Activated naive CD8-positive, alpha-beta T cell treated with anti-CD3 and anti-CD28 coated beads for 36 hours (primary cell): ENCODE measurements at regions not wholly inside any gene's neighbourhood (a gene's known extent, or its start where the extent isn't known, plus 50 kb on each side); places are given as distances from the start of the nearest gene placed in this dataset.

Source experiments
- DNase-seq: peaks from one replicate; pipeline ENCODE4 v3.0.0; 2021
- H3K27ac Mint-ChIP-seq: one replicate; pipeline ENCODE4 v1.8.0; 2022; ENCODE audit warnings: mild to moderate bottlenecking, moderate library complexity, mixed read lengths
- H3K27me3 Mint-ChIP-seq: one replicate; pipeline ENCODE4 v1.8.0; 2022; ENCODE audit warnings: mild to moderate bottlenecking, mixed read lengths
- H3K36me3 Mint-ChIP-seq: one replicate; pipeline ENCODE4 v1.8.0; 2021; ENCODE audit warnings: mild to moderate bottlenecking, mixed read lengths
- H3K4me1 Mint-ChIP-seq: one replicate; pipeline ENCODE4 v1.8.0; 2021; ENCODE audit warnings: mixed read lengths
- H3K4me3 Mint-ChIP-seq: one replicate; pipeline ENCODE4 v1.8.0; 2022; ENCODE audit warnings: mild to moderate bottlenecking, moderate library complexity, mixed read lengths
- H3K9me3 Mint-ChIP-seq: one replicate; pipeline ENCODE4 v1.8.0; 2022; ENCODE audit warnings: mixed read lengths

GRCh38 chr22:44594951-44595350 lies 96.9 kb upstream of the RTL6 start:
- Mint-ChIP-seq H3K9me3 (no peaks in the 10 kb centered on the region), H3K4me1 (peaks cover 8% of the 10 kb centered on the region), H3K4me3 (no peak overlapping the region), H3K27me3 (peaks cover 22% of the 10 kb centered on the region), H3K36me3 (no peaks in the 10 kb centered on the region), H3K27ac (no peak overlapping the region)
- DNase-seq = no peak

DNA sequence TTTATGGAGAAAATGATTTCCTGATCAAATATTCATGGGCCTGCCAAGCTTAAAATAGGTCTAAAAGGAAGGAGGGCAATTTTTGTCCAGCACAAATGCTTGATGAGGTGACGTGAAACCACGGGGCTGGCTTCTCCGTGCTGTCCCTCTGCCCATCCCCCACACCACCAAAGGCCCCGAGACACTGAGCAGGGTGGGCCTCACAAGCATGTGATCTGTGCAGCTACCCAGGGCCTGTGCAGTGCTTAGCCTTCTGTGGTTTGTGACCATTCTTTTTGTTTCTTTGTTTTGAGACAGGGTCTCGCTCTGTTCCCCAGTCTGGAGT lies 94.8 kb upstream of the RTL6 start:
- Mint-ChIP-seq H3K9me3 (no peaks in the 10 kb centered on the region), H3K36me3 (no peaks in the 10 kb centered on the region), H3K4me1 (peaks cover 8% of the 10 kb centered on the region), H3K27ac (no peak overlapping the region), H3K4me3 (no peak overlapping the region), H3K27me3 (peaks cover 22% of the 10 kb centered on the region)
- DNase-seq = no peak

- Mint-ChIP-seq H3K4me1 (peaks cover 8% of the 10 kb centered on the region), H3K4me3 (no peak overlapping the region), H3K27me3 (peaks cover 22% of the 10 kb centered on the region), H3K36me3 (no peaks in the 10 kb centered on the region), H3K9me3 (no peaks in the 10 kb centered on the region), H3K27ac (no peak overlapping the region)
- DNase-seq = no peak
These were observed 94.2 kb upstream of the RTL6 start for GRCh38 chr22:44592126-44592823.

DNA sequence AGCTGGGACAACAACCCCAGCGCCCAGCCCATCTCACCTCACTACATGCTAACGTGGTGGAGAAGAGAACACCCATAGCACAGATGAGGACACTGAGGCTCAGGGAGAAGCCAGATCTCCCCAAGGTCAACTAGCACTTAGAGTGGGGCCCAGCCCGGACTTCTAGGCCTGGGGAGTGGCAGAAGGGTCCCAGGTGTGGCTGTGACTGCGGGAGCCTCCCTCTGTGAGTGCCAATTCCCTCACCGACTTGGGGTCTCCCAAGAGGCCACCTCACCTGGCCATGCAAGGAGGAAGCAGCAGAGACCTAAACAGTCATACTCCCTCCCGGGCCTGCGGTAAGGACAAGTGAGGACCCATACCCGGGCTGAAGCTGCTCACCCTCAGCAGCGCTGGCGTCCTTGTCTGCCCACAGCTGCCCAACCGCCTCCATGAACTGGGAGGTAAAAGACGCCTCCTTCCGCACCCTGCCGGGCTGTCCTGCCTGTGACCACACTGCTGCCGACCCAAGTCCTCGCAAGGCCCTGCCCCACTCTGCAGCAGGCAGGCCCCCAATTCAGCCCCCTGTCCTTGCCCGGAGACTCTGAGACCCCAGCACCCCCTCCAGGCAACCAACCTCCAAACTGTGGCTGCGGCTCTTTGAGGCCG lies 93.2 kb upstream of the RTL6 start:
- Mint-ChIP-seq H3K4me3 (no peak overlapping the region), H3K27me3 (peaks cover 28% of the 10 kb centered on the region), H3K4me1 (peaks cover 8% of the 10 kb centered on the region), H3K36me3 (no peaks in the 10 kb centered on the region), H3K9me3 (no peaks in the 10 kb centered on the region), H3K27ac (no peak overlapping the region)
- no peak for DNase-seq

DNA sequence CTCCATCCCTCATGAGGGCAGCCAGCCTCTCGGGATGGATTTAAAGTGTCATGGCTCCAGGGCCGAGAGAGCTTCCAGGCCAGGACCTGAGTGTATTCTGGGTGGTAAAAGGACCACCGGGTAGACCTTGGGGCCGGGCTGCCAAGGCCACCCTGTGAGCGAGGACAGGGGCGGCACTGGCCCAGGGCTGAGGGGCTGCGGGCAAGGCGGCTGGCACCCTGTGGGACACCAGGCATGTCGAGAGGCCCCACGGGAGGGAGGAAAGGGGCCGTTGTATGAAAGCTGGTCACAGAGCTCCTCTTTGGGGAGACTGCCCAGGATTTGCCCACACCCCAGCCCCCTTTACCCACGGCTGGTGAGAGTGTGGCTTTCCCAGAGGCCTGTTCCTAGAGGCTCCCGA lies 92.3 kb upstream of the RTL6 start:
- Mint-ChIP-seq H3K36me3 (no peaks in the 10 kb centered on the region), H3K27ac (no peak overlapping the region), H3K9me3 (no peaks in the 10 kb centered on the region), H3K27me3 (peaks cover 28% of the 10 kb centered on the region), H3K4me1 (no peaks in the 10 kb centered on the region), H3K4me3 (no peak overlapping the region)
- no peak for DNase-seq

DNA sequence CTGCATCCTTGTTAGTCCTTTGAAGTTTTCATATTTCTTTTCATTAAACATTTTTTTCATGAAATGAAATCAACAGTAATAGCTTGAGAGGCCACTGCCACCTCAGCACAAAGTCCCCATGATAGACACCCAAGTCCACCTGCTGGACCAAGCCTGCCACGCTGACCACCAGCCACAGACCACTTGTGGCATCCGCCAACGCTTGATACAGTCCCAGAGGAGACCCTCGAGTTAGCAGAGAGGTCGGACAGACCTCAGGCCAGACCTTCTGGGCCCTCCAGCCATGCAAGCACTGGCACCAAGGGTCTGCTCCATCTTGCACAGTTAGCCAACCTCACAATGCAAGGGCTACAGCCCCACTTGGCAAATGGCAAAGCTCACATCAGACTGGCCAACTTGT lies 91.8 kb upstream of the RTL6 start:
- DNase-seq = no peak
- H3K27me3 Mint-ChIP-seq = peaks cover 24% of the 10 kb centered on the region
- no peaks in the 10 kb centered on the region for H3K36me3 Mint-ChIP-seq
- no peak overlapping the region for H3K27ac Mint-ChIP-seq
- H3K9me3 Mint-ChIP-seq = no peaks in the 10 kb centered on the region
- H3K4me3 Mint-ChIP-seq = no peak overlapping the region
- H3K4me1 Mint-ChIP-seq = no peaks in the 10 kb centered on the region

DNA sequence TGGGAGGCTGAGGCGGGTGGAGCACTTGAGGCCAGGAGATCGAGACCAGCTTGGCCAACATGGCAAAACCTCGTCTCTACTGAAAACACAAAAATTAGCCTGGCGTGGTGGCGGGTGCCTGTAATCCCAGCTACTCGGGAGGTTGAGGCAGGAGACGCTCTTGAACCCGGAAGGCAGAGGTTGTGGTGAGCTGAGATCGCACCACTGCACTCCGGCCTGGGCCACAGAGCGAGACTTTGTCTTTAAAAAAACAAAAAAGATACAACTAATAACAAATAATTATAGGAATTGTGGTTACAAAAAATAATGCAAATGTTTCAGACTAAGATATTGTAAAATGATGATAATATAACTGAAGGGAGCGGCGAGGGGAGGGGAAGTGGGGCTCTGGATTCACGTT lies 90.3 kb upstream of the RTL6 start:
- Mint-ChIP-seq H3K4me1 (no peaks in the 10 kb centered on the region), H3K27ac (no peak overlapping the region), H3K4me3 (no peak overlapping the region), H3K27me3 (peaks cover 16% of the 10 kb centered on the region), H3K9me3 (no peaks in the 10 kb centered on the region), H3K36me3 (no peaks in the 10 kb centered on the region)
- DNase-seq = no peak

DNA sequence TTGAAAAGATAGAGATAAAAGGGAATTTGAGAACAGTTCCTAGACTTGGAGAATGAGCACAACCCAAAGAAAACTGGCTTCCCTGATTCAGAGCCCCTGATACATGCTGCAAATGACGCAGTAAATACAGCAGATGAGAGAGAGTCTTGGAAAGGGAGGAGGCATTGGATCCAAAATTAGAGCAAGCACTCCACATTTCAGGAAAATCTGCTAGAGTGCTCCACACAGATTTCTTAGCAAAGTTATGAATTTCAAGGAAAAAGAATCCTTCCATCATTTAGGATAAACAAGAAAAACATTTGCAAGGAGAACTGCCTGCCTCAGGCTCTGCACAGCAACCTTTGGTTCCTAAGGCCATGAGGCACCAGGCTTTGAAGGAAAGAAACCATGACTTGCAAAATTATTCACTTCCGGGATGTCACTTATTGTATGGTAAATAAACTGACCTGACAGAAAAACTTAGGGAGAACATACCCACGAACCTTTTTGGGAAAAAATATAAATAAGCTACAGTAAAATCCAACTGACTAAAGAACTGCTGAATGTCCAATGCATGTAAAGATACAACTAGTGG lies 89.8 kb upstream of the RTL6 start:
- no peak overlapping the region for H3K27ac Mint-ChIP-seq

DNA sequence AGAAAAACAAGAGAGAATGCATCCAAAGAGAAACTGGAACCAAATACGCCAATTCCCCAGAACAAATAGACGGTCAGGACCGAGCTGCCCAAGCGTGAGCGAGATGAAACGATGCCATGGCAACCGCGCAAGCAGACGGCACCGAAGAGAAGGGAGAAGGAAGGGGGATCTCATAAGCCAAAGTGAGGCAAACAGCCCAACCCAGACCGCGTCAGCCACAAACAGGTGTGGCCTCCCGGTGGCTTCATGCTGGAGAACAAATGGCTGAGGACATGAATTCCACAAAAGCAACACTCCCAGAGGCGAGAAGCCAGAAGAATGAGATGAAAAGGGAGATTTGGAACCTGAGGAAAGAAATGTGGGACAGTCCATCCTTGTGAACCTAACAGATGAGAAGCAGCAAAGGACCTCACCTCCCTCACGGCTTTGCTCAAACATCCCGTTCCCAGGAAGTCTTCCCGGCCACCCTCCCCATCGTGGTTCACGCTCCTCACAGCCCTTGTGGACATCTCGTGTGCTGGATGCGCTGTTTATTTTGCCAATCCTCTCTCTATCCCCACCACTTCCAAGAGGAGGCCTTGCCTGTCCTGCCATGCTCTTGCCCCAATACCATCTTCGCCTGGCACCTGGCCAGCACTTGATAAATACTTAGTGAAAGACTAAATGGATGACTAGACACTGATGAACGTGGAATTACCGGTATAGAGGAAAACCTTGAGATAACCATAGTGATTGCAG lies 89.1 kb upstream of the RTL6 start:
- Mint-ChIP-seq H3K4me3 (no peak overlapping the region), H3K36me3 (no peaks in the 10 kb centered on the region), H3K9me3 (no peaks in the 10 kb centered on the region), H3K27me3 (peaks cover 16% of the 10 kb centered on the region), H3K4me1 (no peaks in the 10 kb centered on the region), H3K27ac (no peak overlapping the region)
- peak; percentile 16 for DNase-seq

More for the DNA sequence above, 89.8 kb upstream of the RTL6 start:
- Mint-ChIP-seq H3K4me3 (no peak overlapping the region), H3K9me3 (no peaks in the 10 kb centered on the region), H3K36me3 (no peaks in the 10 kb centered on the region), H3K27me3 (peaks cover 16% of the 10 kb centered on the region), H3K4me1 (no peaks in the 10 kb centered on the region)
- DNase-seq = no peak

DNA sequence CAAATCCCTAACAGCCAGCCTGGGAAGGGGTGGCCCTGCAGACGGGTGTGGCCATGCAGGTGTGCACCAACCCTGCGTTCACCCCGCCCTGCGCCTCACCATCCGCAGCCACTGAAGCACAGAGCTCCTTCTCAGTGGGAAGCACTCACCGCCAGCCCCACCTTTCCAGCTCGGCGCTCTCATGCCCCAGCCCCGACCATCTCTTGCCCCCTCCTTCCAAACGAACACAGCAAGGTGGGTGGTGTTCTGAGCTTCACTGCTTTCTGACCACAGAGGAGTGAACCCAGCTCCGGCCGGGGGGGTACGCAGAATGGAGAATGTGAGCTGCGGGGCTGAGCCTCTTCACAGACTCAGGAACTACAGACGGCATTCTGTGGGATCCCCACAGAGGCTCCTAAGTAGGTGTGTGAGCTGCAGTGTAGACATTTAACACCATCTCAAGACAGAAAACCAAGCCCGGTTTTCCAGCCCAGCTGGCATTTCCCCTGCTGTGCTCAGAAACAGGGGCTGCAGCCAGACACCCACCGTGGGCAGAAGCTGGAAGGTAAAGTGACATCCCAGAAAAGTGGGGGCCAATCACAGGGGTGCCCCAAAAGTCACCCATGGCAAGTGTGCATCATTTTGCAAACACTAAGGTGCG lies 88.4 kb upstream of the RTL6 start:
- no peaks in the 10 kb centered on the region for H3K36me3 Mint-ChIP-seq
- peaks cover 16% of the 10 kb centered on the region for H3K27me3 Mint-ChIP-seq
- no peak overlapping the region for H3K4me3 Mint-ChIP-seq
- no peaks in the 10 kb centered on the region for H3K9me3 Mint-ChIP-seq
- H3K4me1 Mint-ChIP-seq = no peaks in the 10 kb centered on the region
- DNase-seq = no peak
- no peak overlapping the region for H3K27ac Mint-ChIP-seq

DNA sequence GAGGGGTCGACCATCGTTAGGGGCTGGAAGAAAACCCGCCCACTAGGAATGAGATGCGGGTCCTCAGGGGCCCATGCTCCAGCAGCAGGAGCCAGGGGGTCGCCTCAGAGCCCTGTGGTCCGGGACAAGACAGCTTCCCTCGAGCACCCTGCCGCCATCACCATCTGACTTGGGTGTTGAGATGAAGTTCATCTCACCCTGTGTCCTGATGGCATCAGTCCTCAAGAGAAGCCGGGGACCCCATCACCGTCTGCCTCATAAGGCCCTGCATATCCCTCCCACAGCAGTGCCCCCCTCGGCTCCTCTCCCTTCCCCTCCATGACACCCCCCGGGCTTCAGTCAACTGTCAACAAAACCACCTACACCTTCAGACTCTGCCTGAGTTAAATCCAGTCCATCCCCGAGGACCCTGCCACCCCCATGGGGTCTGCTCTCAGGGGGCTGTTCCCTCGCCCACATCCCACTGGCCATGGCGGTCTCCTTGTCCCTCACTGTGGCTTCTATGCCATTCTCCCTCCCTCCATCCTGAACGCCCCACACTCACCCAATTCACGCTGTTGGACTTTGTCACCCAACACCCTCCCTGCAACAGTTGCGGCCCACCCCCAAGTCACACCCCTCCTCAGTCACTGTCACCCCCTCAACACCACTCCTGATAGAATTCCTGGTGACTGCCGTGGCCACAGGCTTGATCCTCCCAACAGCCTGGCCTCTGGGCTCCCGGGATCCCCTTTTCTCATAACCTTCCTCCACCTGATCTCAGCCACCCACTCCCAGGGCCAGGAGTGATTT lies 87.7 kb upstream of the RTL6 start:
- H3K27ac Mint-ChIP-seq = no peak overlapping the region

GRCh38 chr22:44584256-44584902 lies 86.3 kb upstream of the RTL6 start:
- H3K36me3 Mint-ChIP-seq = no peaks in the 10 kb centered on the region
- H3K27ac Mint-ChIP-seq = no peak overlapping the region
- no peak for DNase-seq
- peaks cover 16% of the 10 kb centered on the region for H3K27me3 Mint-ChIP-seq
- no peaks in the 10 kb centered on the region for H3K4me1 Mint-ChIP-seq
- no peaks in the 10 kb centered on the region for H3K9me3 Mint-ChIP-seq
- no peak overlapping the region for H3K4me3 Mint-ChIP-seq

More for the DNA sequence above, 87.7 kb upstream of the RTL6 start:
- H3K27me3 Mint-ChIP-seq = peaks cover 16% of the 10 kb centered on the region
- H3K36me3 Mint-ChIP-seq = no peaks in the 10 kb centered on the region
- DNase-seq = no peak
- no peaks in the 10 kb centered on the region for H3K4me1 Mint-ChIP-seq
- no peak overlapping the region for H3K4me3 Mint-ChIP-seq
- H3K9me3 Mint-ChIP-seq = no peaks in the 10 kb centered on the region

DNA sequence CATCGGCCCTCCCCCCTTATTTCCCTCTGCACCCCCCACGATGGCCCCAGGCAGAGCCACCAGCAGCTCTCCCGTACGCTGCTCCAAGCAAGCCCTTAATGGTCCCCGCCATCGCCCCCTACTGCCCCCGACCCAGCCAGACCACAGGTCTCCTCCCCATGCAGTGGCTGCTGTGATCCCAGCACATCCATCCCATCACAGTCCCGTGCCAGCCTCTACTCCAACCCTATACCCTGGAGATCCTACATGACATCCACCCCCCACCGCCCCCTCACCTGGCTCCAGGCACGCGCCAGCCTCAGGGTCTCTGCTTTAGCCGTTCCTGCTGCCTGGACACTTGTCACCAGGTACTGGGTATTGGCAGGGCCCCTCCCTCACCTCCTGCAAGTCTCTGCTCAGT lies 85.8 kb upstream of the RTL6 start:
- no peaks in the 10 kb centered on the region for H3K9me3 Mint-ChIP-seq
- DNase-seq = no peak
- no peaks in the 10 kb centered on the region for H3K36me3 Mint-ChIP-seq
- H3K4me3 Mint-ChIP-seq = no peak overlapping the region
- H3K27ac Mint-ChIP-seq = no peak overlapping the region
- H3K27me3 Mint-ChIP-seq = peaks cover 18% of the 10 kb centered on the region
- no peaks in the 10 kb centered on the region for H3K4me1 Mint-ChIP-seq

DNA sequence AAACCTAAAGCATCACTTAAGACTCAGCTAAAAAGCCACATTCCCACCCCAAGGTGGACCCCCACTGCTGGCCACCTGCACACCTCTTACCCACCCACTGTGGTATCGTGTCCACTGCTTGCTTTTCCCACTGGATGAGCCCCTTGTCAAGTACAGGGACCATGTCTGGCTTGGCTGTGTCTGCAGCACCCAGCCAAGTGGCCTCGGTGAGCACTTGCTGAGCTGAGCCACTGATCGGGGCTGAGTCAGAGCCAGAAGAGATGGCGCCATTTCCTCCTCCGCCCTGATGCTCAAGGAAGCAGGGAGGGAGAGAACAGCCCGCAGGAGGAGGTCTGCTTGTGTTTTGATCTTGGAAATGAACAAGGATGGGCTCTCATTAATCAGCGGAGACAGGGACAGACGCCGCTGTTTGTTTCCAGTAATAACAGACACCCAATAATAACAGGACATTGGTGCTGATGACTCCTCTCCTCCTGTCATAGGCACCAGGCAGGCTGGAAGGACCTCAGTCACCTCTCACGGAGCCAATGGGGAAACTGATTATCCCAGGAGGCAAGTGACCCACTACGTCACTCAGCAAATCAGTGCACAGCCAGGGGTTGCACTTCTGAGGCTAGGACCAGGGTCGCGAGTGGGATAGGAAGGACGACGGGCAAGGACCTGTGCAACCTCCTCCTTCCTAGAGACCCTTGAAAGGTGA lies 85.2 kb upstream of the RTL6 start:
- Mint-ChIP-seq H3K27me3 (peaks cover 21% of the 10 kb centered on the region), H3K4me1 (no peaks in the 10 kb centered on the region)
- DNase-seq = no peak

More for the DNA sequence above, 85.2 kb upstream of the RTL6 start:
- Mint-ChIP-seq H3K4me3 (no peak overlapping the region), H3K36me3 (no peaks in the 10 kb centered on the region), H3K9me3 (no peaks in the 10 kb centered on the region), H3K27ac (no peak overlapping the region)
